Keratinocyte (primary cell): ENCODE measurements at regions not wholly inside any gene's neighbourhood (a gene's known extent, or its start where the extent isn't known, plus 50 kb on each side); places are given as distances from the start of the nearest gene placed in this dataset.

Source experiments
- DNase-seq: peaks from one replicate; pipeline ENCODE4 v3.0.0-alpha.2; 2011; ENCODE audit warnings: low read depth, missing footprints, low spot score
- FAIRE-seq: peaks from 2 replicates; lab custom pipeline; 2011; peaks lifted over from hg19 to GRCh38; lab: Jason Lieb, UNC
- H2AFZ ChIP-seq: 2 replicates; pipeline ENCODE4 v1.6.0; 2012; ENCODE audit warnings: low read length, control low read depth, inconsistent platforms; ENCODE audit not compliant: control insufficient read depth
- H3K27ac ChIP-seq: 2 replicates; pipeline ENCODE4 v1.5.1; 2011; ENCODE audit warnings: low read length; ENCODE audit not compliant: control insufficient read depth, insufficient read depth
- H3K27me3 ChIP-seq: 3 replicates; pipeline ENCODE4 v1.6.0; 2011; ENCODE audit warnings: low read length; ENCODE audit not compliant: control insufficient read depth, insufficient read depth; ENCODE audit errors: extremely low read depth
- H3K36me3 ChIP-seq, 2 experiments: 2 replicates in 1 of 2; 3 replicates in 1 of 2; pipeline ENCODE4 v1.5.1; 2011; ENCODE audit warnings: low read length in 2 of 2, mild to moderate bottlenecking in 1 of 2; ENCODE audit not compliant: control insufficient read depth in 2 of 2, insufficient read depth in 2 of 2; ENCODE audit errors: extremely low read depth in 1 of 2
- H3K4me1 ChIP-seq: 3 replicates; pipeline ENCODE4 v1.5.1; 2011; ENCODE audit warnings: low read length; ENCODE audit not compliant: control insufficient read depth, insufficient read depth; ENCODE audit errors: extremely low read depth
- H3K4me2 ChIP-seq: 3 replicates; pipeline ENCODE4 v1.6.0; 2011; ENCODE audit warnings: low read depth, low read length; ENCODE audit not compliant: control insufficient read depth, insufficient read depth; ENCODE audit errors: extremely low read depth
- H3K4me3 ChIP-seq, 3 experiments: fragments of 200-600 bp in 1 of 3; sonication (generic) in 1 of 3; 2 replicates in 2 of 3; 3 replicates in 1 of 3; pipeline ENCODE4 v1.5.1; 2011 to 2016; ENCODE audit warnings: low read length in 3 of 3, mild to moderate bottlenecking in 3 of 3, control low read depth in 2 of 3, inconsistent platforms in 1 of 3, low read depth in 1 of 3, mixed read lengths in 1 of 3, mixed run types in 1 of 3, moderate library complexity in 1 of 3; ENCODE audit not compliant: control insufficient read depth in 2 of 3, insufficient read depth in 2 of 3; ENCODE audit errors: extremely low read depth in 1 of 3
- H3K79me2 ChIP-seq: 2 replicates; pipeline ENCODE4 v1.6.0; 2012; ENCODE audit warnings: low read length; ENCODE audit not compliant: control insufficient read depth, insufficient read depth
- H3K9ac ChIP-seq: 3 replicates; pipeline ENCODE4 v1.6.0; 2011; ENCODE audit warnings: low read length; ENCODE audit not compliant: control insufficient read depth, insufficient read depth; ENCODE audit errors: extremely low read depth
- H3K9me1 ChIP-seq: 3 replicates; pipeline ENCODE4 v1.6.0; 2011; ENCODE audit warnings: low read length; ENCODE audit not compliant: control insufficient read depth, insufficient read depth; ENCODE audit errors: extremely low read depth
- H3K9me3 ChIP-seq: 2 replicates; pipeline ENCODE4 v1.5.1; 2012; ENCODE audit warnings: low read depth, low read length; ENCODE audit not compliant: control insufficient read depth
- H4K20me1 ChIP-seq: 3 replicates; pipeline ENCODE4 v1.6.0; 2011; ENCODE audit warnings: low read length; ENCODE audit not compliant: control insufficient read depth, insufficient read depth; ENCODE audit errors: extremely low read depth
- EZH2 ChIP-seq: IDR thresholded peaks from one replicate; pipeline ENCODE4 v1.6.1; 2012; ENCODE audit warnings: inconsistent platforms, mild to moderate bottlenecking, low read length, moderate library complexity
- dilution Hi-C: fragments of 300-500 bp; cut with MboI; formaldehyde crosslinking; loops from one replicate; pipeline ENCODE4 v1.7.0; 2020; ENCODE audit warnings: low sequenced_read_pairs; ENCODE audit not compliant: extremely low pct_ligation_motif_present
- small RNA-seq, 3 experiments: library from RNA; depleted of rRNA; stranded (forward); fragments of <200 nt; gene quantifications; one replicate each; pipeline ENCODE3, GENCODE V24; 2012; ENCODE audit warnings: low read depth in 3 of 3, low replicate concordance in 1 of 3; ENCODE audit not compliant: insufficient read length in 3 of 3
- TF ChIP-seq, protein P1 (sequence below), 3 experiments: IDR thresholded peaks in 1 of 3; conservative IDR thresholded peaks in 1 of 3; optimal IDR thresholded peaks in 1 of 3; 2 replicates in 2 of 3; 3 replicates in 1 of 3; pipeline versions ENCODE3 to v1.5.1; 2011; ENCODE audit warnings: low read length in 3 of 3, mild to moderate bottlenecking in 3 of 3, moderate library complexity in 2 of 3, control low read depth in 1 of 3, inconsistent platforms in 1 of 3; ENCODE audit not compliant: insufficient read depth in 2 of 3; ENCODE audit errors: extremely low read depth in 1 of 3

GRCh38 chr14:101511199-101511598 lies 50.1 kb upstream of the DIO3 start:
- H3K27ac ChIP-seq = no peak overlapping the region
- dilution Hi-C loops = no loop called here
- TF ChIP-seq, protein P1, sequence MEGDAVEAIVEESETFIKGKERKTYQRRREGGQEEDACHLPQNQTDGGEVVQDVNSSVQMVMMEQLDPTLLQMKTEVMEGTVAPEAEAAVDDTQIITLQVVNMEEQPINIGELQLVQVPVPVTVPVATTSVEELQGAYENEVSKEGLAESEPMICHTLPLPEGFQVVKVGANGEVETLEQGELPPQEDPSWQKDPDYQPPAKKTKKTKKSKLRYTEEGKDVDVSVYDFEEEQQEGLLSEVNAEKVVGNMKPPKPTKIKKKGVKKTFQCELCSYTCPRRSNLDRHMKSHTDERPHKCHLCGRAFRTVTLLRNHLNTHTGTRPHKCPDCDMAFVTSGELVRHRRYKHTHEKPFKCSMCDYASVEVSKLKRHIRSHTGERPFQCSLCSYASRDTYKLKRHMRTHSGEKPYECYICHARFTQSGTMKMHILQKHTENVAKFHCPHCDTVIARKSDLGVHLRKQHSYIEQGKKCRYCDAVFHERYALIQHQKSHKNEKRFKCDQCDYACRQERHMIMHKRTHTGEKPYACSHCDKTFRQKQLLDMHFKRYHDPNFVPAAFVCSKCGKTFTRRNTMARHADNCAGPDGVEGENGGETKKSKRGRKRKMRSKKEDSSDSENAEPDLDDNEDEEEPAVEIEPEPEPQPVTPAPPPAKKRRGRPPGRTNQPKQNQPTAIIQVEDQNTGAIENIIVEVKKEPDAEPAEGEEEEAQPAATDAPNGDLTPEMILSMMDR (optimal IDR thresholded peaks at IDR 0.05 in 1 of 3, IDR thresholded peaks at IDR 0.05 in 1 of 3, conservative IDR thresholded peaks at IDR 0.05 in 1 of 3; ENCODE audit: extremely low read depth in 1 of 3, insufficient read depth in 2 of 3, low read length in 3 of 3) = no peak
- no peak for TF ChIP-seq EZH2

More at GRCh38 chr14:101511199-101511598, 50.1 kb upstream of the DIO3 start:
- H3K36me3 ChIP-seq = no peaks in the 10 kb centered on the region
- no peaks in the 10 kb centered on the region for H3K27me3 ChIP-seq
- FAIRE-seq (no peak), DNase-seq (no peak)
- no peak overlapping the region for H3K4me3 ChIP-seq
- H3K9me1 ChIP-seq = no peaks in the 10 kb centered on the region
- no peak overlapping the region for H3K9ac ChIP-seq
- H3K79me2 ChIP-seq = no peaks in the 10 kb centered on the region
- H3K4me1 ChIP-seq = no peaks in the 10 kb centered on the region
- no peak overlapping the region for H2AFZ ChIP-seq
- no peak overlapping the region for H3K4me2 ChIP-seq
- peaks cover 8% of the 10 kb centered on the region for H3K9me3 ChIP-seq
- no peaks in the 10 kb centered on the region for H4K20me1 ChIP-seq

Small RNA genes lying in the stretch of these regions (small RNA-seq; reads per million reads assigned to genes)
- 0 to 0.33 (median 0.25) reads per million in 3 experiments for gene MIR1185-1
- 0 reads per million in 3 experiments for gene MIR1185-2
- 0 reads per million in 3 experiments for gene MIR1193
- 0 reads per million in 3 experiments for gene MIR1197
- gene MIR134 = 0 to 1.3 (median 0) reads per million in 3 experiments
- 1.2 to 138 (median 21.3) reads per million in 3 experiments for gene MIR154
- 0.13 to 8.7 (median 1.3) reads per million in 3 experiments for gene MIR299
- 0 reads per million in 3 experiments for gene MIR300
- 0.33 to 6.0 (median 1.3) reads per million in 3 experiments for gene MIR323A
- gene MIR323B = 0.07 to 3.3 (median 0.25) reads per million in 3 experiments
- 0 reads per million in 3 experiments for gene MIR329-1
- 0 reads per million in 3 experiments for gene MIR329-2
- 0.40 to 43.0 (median 23.6) reads per million in 3 experiments for gene MIR369
- 0 to 3.7 (median 1.0) reads per million in 3 experiments for gene MIR377
- gene MIR379 = 0.20 to 9.3 (median 2.3) reads per million in 3 experiments
- 0 to 2.7 (median 0.75) reads per million in 3 experiments for gene MIR380
- 0.67 to 101 (median 8.3) reads per million in 3 experiments for gene MIR381
- gene MIR409 = 1.2 to 12.7 (median 2.5) reads per million in 3 experiments
- gene MIR411 = 2.4 to 89.4 (median 30.4) reads per million in 3 experiments
- 0 reads per million in 3 experiments for gene MIR412
- gene MIR485 = 0 to 0.27 (median 0) reads per million in 3 experiments
- gene MIR487A = 0 to 6.7 (median 0.50) reads per million in 3 experiments
- 0.07 to 3.0 (median 1.5) reads per million in 3 experiments for gene MIR487B
- gene MIR494 = 0.54 to 24.4 (median 5.8) reads per million in 3 experiments
- gene MIR495 = 0.07 to 3.3 (median 0.75) reads per million in 3 experiments
- 0.13 to 0.75 (median 0.33) reads per million in 3 experiments for gene MIR496
- gene MIR539 = 0 to 0.75 (median 0) reads per million in 3 experiments
- gene MIR541 = 0 reads per million in 3 experiments
- 0.54 to 5.3 (median 4.5) reads per million in 3 experiments for gene MIR543
- gene MIR544A = 0 reads per million in 3 experiments
- gene MIR654 = 0 to 7.3 (median 0.27) reads per million in 3 experiments
- 0 to 1.0 (median 0.25) reads per million in 3 experiments for gene MIR655
- gene MIR656 = 0 to 0.33 (median 0) reads per million in 3 experiments
- gene MIR668 = 0 to 0.67 (median 0) reads per million in 3 experiments
- 0 to 0.67 (median 0) reads per million in 3 experiments for gene MIR758
- gene MIR889 = 0.40 to 20.0 (median 7.0) reads per million in 3 experiments
- gene RF00012 = 0 reads per million in 3 experiments
- 0 reads per million in 3 experiments for gene RF00181
- 0 to 1.3 (median 0.20) reads per million in 3 experiments for gene SNORD114-10
- 0.13 to 0.67 (median 0.25) reads per million in 3 experiments for gene SNORD114-11
- gene SNORD114-12 = 1.3 to 5.0 (median 1.3) reads per million in 3 experiments
- 0 reads per million in 3 experiments for gene SNORD114-13
- 0 to 0.13 (median 0) reads per million in 3 experiments for gene SNORD114-14
- 0.33 to 2.2 (median 1.5) reads per million in 3 experiments for gene SNORD114-15
- gene SNORD114-16 = 0 reads per million in 3 experiments
- gene SNORD114-17 = 0 to 2.0 (median 1.5) reads per million in 3 experiments
- 0 reads per million in 3 experiments for gene SNORD114-18
- gene SNORD114-19 = 0 reads per million in 3 experiments
- 0 to 3.0 (median 0.87) reads per million in 3 experiments for gene SNORD114-20
- 1.9 to 5.5 (median 2.3) reads per million in 3 experiments for gene SNORD114-21
- 1.0 to 18.0 (median 5.5) reads per million in 3 experiments for gene SNORD114-22
- 0 to 0.60 (median 0) reads per million in 3 experiments for gene SNORD114-23
- 0 to 1.8 (median 1.1) reads per million in 3 experiments for gene SNORD114-24
- gene SNORD114-25 = 0 to 1.0 (median 0.20) reads per million in 3 experiments
- 0 reads per million in 3 experiments for gene SNORD114-26
- 0 reads per million in 3 experiments for gene SNORD114-27
- gene SNORD114-28 = 0 reads per million in 3 experiments
- gene SNORD114-29 = 0 reads per million in 3 experiments
- gene SNORD114-30 = 0 reads per million in 3 experiments
- gene SNORD114-31 = 0 reads per million in 3 experiments
- 0 to 0.07 (median 0) reads per million in 3 experiments for gene SNORD114-5
- 0 reads per million in 3 experiments for gene SNORD114-6
- 0 reads per million in 3 experiments for gene SNORD114-7
- 2.7 to 4.8 (median 4.6) reads per million in 3 experiments for gene SNORD114-9
